ENCODE measurements at regions not wholly inside any gene's neighbourhood (a gene's known extent, or its start where the extent isn't known, plus 50 kb on each side); places are given as distances from the start of the nearest gene placed in this dataset.

- TF ChIP-seq, protein P1, sequence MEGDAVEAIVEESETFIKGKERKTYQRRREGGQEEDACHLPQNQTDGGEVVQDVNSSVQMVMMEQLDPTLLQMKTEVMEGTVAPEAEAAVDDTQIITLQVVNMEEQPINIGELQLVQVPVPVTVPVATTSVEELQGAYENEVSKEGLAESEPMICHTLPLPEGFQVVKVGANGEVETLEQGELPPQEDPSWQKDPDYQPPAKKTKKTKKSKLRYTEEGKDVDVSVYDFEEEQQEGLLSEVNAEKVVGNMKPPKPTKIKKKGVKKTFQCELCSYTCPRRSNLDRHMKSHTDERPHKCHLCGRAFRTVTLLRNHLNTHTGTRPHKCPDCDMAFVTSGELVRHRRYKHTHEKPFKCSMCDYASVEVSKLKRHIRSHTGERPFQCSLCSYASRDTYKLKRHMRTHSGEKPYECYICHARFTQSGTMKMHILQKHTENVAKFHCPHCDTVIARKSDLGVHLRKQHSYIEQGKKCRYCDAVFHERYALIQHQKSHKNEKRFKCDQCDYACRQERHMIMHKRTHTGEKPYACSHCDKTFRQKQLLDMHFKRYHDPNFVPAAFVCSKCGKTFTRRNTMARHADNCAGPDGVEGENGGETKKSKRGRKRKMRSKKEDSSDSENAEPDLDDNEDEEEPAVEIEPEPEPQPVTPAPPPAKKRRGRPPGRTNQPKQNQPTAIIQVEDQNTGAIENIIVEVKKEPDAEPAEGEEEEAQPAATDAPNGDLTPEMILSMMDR (IDR thresholded peaks at IDR 0.05 in 8 of 11, conservative IDR thresholded peaks at IDR 0.05 in 3 of 11) = no peak
- TF ChIP-seq POLR2AphosphoS5 (IDR thresholded peaks at IDR 0.05) = no peak
- no peak for TF ChIP-seq POLR2A (IDR thresholded peaks at IDR 0.05)
These were observed 1364.0 kb downstream of the FSCB start for GRCh38 chr14:43143106-43143505.

All from spleen (tissue), 7 donors.